Thyroid gland (tissue), 4 donors: ENCODE measurements at regions not wholly inside any gene's neighbourhood (a gene's known extent, or its start where the extent isn't known, plus 50 kb on each side); places are given as distances from the start of the nearest gene placed in this dataset.

Source experiments
- POLR2A ChIP-seq, 2 donors: fragments of 450-650 bp; IDR thresholded peaks; one replicate each; pipeline ENCODE4 v1.6.1; 2017; ENCODE audit warnings: antibody characterized with exemption in 2 of 2, mild to moderate bottlenecking in 2 of 2, moderate library complexity in 1 of 2
- TF ChIP-seq, protein P1 (sequence below), 6 experiments: fragments of 200-600 bp in 3 of 6; fragments of 450-650 bp in 3 of 6; sonication (generic) in 3 of 6; IDR thresholded peaks; one replicate each; pipeline ENCODE4 v1.5.1; 2016 to 2019; ENCODE audit warnings: antibody characterized with exemption in 6 of 6, mild to moderate bottlenecking in 2 of 6, inconsistent platforms in 1 of 6, moderate library complexity in 1 of 6

DNA sequence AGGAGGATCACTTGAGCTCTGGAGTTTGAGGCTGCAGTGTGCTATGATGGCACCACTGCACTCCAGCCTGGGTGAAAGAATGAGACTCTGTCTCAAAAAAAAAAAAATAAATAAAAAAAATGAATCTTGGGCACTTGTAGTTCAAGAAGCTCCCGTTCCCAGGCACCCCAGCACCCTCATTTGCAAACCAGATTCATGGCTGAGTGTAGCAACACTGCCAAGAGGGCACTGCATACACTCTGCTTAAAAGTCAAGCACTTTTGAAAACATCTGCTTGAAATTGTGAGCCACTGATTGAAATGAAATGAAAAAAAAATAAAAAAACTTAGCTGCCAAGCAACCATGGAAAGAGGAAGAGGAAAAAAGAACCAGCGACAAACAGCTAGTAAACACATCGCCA is 124.7 kb upstream of the SASH1 start:
- TF ChIP-seq, protein P1, sequence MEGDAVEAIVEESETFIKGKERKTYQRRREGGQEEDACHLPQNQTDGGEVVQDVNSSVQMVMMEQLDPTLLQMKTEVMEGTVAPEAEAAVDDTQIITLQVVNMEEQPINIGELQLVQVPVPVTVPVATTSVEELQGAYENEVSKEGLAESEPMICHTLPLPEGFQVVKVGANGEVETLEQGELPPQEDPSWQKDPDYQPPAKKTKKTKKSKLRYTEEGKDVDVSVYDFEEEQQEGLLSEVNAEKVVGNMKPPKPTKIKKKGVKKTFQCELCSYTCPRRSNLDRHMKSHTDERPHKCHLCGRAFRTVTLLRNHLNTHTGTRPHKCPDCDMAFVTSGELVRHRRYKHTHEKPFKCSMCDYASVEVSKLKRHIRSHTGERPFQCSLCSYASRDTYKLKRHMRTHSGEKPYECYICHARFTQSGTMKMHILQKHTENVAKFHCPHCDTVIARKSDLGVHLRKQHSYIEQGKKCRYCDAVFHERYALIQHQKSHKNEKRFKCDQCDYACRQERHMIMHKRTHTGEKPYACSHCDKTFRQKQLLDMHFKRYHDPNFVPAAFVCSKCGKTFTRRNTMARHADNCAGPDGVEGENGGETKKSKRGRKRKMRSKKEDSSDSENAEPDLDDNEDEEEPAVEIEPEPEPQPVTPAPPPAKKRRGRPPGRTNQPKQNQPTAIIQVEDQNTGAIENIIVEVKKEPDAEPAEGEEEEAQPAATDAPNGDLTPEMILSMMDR (IDR thresholded peaks at IDR 0.05) = no peak
- peak in 1 of 2 donors; percentile 14 for TF ChIP-seq POLR2A (IDR thresholded peaks at IDR 0.05)
